ENCODE measurements at regions not wholly inside any gene's neighbourhood (a gene's known extent, or its start where the extent isn't known, plus 50 kb on each side); places are given as distances from the start of the nearest gene placed in this dataset.

- H3K36me3 ChIP-seq: no peaks in the 10 kb centered on the region
- intact Hi-C loops (cut with DNase I): no loop called here
- no peak for DNase-seq
- no peaks in the 10 kb centered on the region for H3K9me3 ChIP-seq
- peaks cover 0 to 19% (median 0%) of the 10 kb centered on the region in 3 donors for H3K4me1 ChIP-seq
- peaks cover 0 to under 1% (median 0%) of the 10 kb centered on the region in 4 donors for H3K27me3 ChIP-seq
- 82 to 88% methylated on average over 12 to 14 of the region's 14 CpGs for WGBS, 2 donors
- TF ChIP-seq POLR2A (IDR thresholded peaks at IDR 0.05): no peak
- H3K27ac ChIP-seq: no peak overlapping the region
- no peak overlapping the region for H3K4me3 ChIP-seq
Observed at GRCh38 chr7:159200421-159200820, 55.8 kb upstream of the VIPR2 start.

DNA sequence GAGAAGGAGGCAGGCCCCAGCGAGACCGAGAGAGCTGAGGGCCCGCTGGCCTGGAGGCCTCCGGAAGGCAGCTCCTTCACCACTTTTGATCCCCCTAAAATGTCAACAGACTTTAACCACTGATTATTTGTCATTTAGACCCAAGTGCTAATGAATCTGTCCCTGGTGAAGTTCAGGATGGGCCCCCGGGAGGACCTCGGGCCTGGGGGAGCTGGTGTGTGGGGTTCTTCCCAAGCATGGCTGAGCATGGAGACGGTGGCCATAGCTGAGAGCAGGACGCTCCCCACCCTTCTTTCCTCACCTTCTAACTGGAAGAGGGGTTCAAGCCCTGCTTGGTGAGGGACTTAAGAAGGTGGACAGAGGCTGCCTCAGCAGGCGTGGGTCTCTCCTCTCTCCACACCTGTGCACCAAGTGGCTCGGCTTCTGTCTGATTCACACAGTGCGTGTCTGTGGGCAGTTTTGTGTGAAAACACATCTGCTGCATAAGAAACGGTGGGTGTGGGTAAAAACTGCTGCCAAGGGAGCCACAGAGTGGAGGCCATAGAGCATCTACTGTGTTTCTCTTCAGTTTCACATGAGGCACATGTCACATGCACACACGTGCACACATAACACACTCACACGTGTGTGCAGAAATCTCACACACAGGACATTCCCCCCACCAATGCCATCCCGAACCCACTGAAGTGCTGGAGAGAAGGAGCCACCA, 53.5 kb upstream of the VIPR2 start:
- no peak overlapping the region for H3K4me3 ChIP-seq
- peak overlapping the region in 2 of 4 donors; percentile 0 to 2 for H3K27ac ChIP-seq
- WGBS, 2 donors: 77 to 83% methylated on average over 8 to 15 of the region's 15 CpGs
- DNase-seq: no peak
- no peaks in the 10 kb centered on the region for H3K27me3 ChIP-seq
- no peaks in the 10 kb centered on the region for H3K9me3 ChIP-seq
- intact Hi-C loops (cut with DNase I): no loop called here
- TF ChIP-seq POLR2A (IDR thresholded peaks at IDR 0.05): no peak
- TF ChIP-seq, protein P1, sequence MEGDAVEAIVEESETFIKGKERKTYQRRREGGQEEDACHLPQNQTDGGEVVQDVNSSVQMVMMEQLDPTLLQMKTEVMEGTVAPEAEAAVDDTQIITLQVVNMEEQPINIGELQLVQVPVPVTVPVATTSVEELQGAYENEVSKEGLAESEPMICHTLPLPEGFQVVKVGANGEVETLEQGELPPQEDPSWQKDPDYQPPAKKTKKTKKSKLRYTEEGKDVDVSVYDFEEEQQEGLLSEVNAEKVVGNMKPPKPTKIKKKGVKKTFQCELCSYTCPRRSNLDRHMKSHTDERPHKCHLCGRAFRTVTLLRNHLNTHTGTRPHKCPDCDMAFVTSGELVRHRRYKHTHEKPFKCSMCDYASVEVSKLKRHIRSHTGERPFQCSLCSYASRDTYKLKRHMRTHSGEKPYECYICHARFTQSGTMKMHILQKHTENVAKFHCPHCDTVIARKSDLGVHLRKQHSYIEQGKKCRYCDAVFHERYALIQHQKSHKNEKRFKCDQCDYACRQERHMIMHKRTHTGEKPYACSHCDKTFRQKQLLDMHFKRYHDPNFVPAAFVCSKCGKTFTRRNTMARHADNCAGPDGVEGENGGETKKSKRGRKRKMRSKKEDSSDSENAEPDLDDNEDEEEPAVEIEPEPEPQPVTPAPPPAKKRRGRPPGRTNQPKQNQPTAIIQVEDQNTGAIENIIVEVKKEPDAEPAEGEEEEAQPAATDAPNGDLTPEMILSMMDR (IDR thresholded peaks at IDR 0.05): no peak
- no peaks in the 10 kb centered on the region for H3K36me3 ChIP-seq
- peaks cover 0 to 19% (median 0%) of the 10 kb centered on the region in 3 donors for H3K4me1 ChIP-seq

DNA sequence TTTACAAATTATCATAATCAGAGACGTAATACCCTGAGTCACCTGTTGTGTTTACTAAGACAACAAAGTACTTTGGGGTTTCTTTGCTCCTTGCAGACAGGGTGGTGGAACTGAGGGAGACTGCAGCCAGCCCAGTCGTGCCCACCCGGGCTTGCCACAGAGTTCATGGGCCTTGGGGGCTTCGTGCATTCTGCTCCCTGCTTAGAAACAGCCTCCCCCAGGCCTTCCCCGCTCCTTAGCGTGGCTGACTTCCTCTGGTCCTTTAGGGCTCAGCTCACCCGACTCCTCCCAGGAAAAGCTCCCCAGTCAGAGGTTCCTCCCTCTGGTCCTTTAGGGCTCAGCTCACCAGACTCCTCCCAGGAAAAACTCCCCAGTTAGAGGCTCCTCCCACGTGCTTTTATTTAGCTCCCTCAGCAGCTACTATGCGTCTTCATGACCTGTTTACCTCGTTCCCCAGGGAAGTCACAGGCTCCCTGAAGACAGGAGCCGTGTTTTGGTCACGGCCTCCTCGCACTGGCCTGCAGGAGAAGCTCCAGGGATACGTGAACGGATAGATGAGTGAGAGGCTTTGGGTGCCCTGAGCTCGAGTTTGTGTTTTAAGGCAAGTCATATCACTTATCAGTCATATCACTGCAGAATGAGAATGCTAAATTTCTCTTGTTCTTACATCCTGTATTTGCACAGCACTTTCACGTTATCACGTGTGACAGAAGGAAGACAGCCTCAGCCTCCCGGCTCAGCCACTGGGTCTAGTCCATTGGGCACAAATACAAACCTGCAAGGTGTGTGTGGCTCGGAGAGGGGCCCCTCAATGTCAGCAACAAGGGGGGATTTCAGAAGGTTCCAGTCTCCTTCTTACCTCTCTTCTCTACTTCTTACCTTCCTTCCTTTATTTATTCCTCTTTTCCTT, 52.7 kb upstream of the VIPR2 start:
- Histone ChIP-seq H3K36me3 (no peaks in the 10 kb centered on the region), H3K27me3 (no peaks in the 10 kb centered on the region), H3K27ac (peak overlapping the region in 1 of 4 donors; percentile 10), H3K4me3 (no peak overlapping the region), H3K4me1 (peaks cover 0 to 19% (median 0%) of the 10 kb centered on the region in 3 donors), H3K9me3 (no peaks in the 10 kb centered on the region)
- DNase-seq: no peak
- TF ChIP-seq, protein P1 (IDR thresholded peaks at IDR 0.05): no peak
- no peak for TF ChIP-seq POLR2A (IDR thresholded peaks at IDR 0.05)
- intact Hi-C loops (cut with DNase I): no loop called here
- WGBS, 2 donors: 38 to 41% methylated on average over 16 to 20 of the region's 20 CpGs

- WGBS, 2 donors: 78 to 88% methylated on average over 7 to 8 of the region's 8 CpGs
- no peak for TF ChIP-seq POLR2A (IDR thresholded peaks at IDR 0.05)
- TF ChIP-seq, protein P1 (IDR thresholded peaks at IDR 0.05): no peak
- Histone ChIP-seq H3K4me1 (peaks cover 0 to 19% (median 0%) of the 10 kb centered on the region in 3 donors), H3K27ac (no peak overlapping the region), H3K27me3 (no peaks in the 10 kb centered on the region), H3K36me3 (no peaks in the 10 kb centered on the region), H3K9me3 (no peaks in the 10 kb centered on the region), H3K4me3 (no peak overlapping the region)
- intact Hi-C loops (cut with DNase I): no loop called here
- DNase-seq: no peak
Observed at GRCh38 chr7:159196584-159196983, 51.9 kb upstream of the VIPR2 start.

DNA sequence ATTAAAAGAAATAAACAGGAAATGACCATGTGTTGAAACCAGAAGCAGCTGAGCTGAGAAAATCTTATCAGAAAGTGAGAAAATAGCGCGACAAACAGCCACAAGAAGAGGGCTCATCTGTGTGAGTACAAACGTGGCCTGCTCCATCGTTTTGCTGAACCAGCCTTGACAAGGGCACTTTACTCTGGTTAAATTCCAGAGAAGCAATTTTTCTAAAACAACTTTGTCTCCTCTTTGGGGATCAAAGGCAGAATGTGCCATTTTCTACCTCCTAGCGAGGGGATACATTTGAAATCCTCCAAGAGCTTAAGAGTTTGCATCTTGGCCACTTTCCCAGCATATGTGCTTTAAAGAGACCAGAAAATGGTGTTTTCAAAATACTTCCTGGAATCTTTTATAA, 51.3 kb upstream of the VIPR2 start:
- WGBS, 2 donors: 31 to 52% methylated on average over 5 of the region's 5 CpGs
- peaks cover 0 to 19% (median 0%) of the 10 kb centered on the region in 3 donors for H3K4me1 ChIP-seq
- intact Hi-C loops (cut with DNase I): no loop called here
- H3K36me3 ChIP-seq: no peaks in the 10 kb centered on the region
- no peak overlapping the region for H3K4me3 ChIP-seq
- H3K27ac ChIP-seq: no peak overlapping the region
- no peaks in the 10 kb centered on the region for H3K9me3 ChIP-seq
- no peak for DNase-seq
- no peak for TF ChIP-seq POLR2A (IDR thresholded peaks at IDR 0.05)
- TF ChIP-seq, protein P1 (IDR thresholded peaks at IDR 0.05): no peak
- peaks cover 0 to 3% (median 0%) of the 10 kb centered on the region in 4 donors for H3K27me3 ChIP-seq

Data from esophagus squamous epithelium (tissue), 5 donors.